Mammary epithelial cell (primary cell): ENCODE measurements at regions not wholly inside any gene's neighbourhood (a gene's known extent, or its start where the extent isn't known, plus 50 kb on each side); places are given as distances from the start of the nearest gene placed in this dataset.

ENCODE experiments used
- CTCF ChIP-seq, 2 donors: IDR thresholded peaks in 1 of 2; conservative IDR thresholded peaks in 1 of 2; 2 replicates each; pipeline ENCODE4 v1.5.1; 2011 to 2012; ENCODE audit warnings: inconsistent platforms in 2 of 2, low read length in 2 of 2, mild to moderate bottlenecking in 2 of 2, control low read depth in 1 of 2, low read depth in 1 of 2; ENCODE audit not compliant: insufficient read depth in 1 of 2; ENCODE audit errors: extremely low read depth in 1 of 2
- EZH2 ChIP-seq: IDR thresholded peaks from 2 replicates; pipeline ENCODE4 v1.6.1; 2012; ENCODE audit warnings: low read length, inconsistent platforms, borderline replicate concordance

- no peak for TF ChIP-seq CTCF (conservative IDR thresholded peaks at IDR 0.05 in 1 of 2, IDR thresholded peaks at IDR 0.05 in 1 of 2; ENCODE audit: extremely low read depth in 1 of 2, insufficient read depth in 1 of 2, low read depth in 1 of 2, low read length in 2 of 2)
- TF ChIP-seq EZH2, result no peak
Measured at GRCh38 chrX:43504394-43504793, 151.7 kb upstream of the MAOA start.
